SH-SY5Y (cell line): ENCODE measurements at regions not wholly inside any gene's neighbourhood (a gene's known extent, or its start where the extent isn't known, plus 50 kb on each side); places are given as distances from the start of the nearest gene placed in this dataset.

Experiments used
- GATA2 ChIP-seq: IDR thresholded peaks from 2 replicates; pipeline ENCODE4 v1.6.1; 2011; ENCODE audit warnings: mild to moderate bottlenecking, low read depth, low read length
- GATA3 ChIP-seq: IDR thresholded peaks from 2 replicates; pipeline ENCODE4 v1.6.1; 2011; ENCODE audit warnings: low read depth, mild to moderate bottlenecking, low read length, moderate library complexity

- TF ChIP-seq GATA2, result no peak
- no peak for TF ChIP-seq GATA3
Observed at GRCh38 chr3:177615015-177615414, 417.7 kb upstream of the TBL1XR1 start.
